Loucy (cell line): ENCODE measurements at regions not wholly inside any gene's neighbourhood (a gene's known extent, or its start where the extent isn't known, plus 50 kb on each side); places are given as distances from the start of the nearest gene placed in this dataset.

Source experiments
- EZH2phosphoT487 ChIP-seq: fragments of 200-600 bp; IDR thresholded peaks from 2 replicates; pipeline ENCODE4 v1.6.1; 2018; ENCODE audit warnings: antibody characterized with exemption, mild to moderate bottlenecking, moderate library complexity, borderline replicate concordance
- TF ChIP-seq, protein P1 (sequence below): fragments of 200-600 bp; sonication (generic); conservative IDR thresholded peaks from 2 replicates; pipeline ENCODE4 v1.5.1; 2014; ENCODE audit warnings: mild to moderate bottlenecking, antibody characterized with exemption, low read length

DNA sequence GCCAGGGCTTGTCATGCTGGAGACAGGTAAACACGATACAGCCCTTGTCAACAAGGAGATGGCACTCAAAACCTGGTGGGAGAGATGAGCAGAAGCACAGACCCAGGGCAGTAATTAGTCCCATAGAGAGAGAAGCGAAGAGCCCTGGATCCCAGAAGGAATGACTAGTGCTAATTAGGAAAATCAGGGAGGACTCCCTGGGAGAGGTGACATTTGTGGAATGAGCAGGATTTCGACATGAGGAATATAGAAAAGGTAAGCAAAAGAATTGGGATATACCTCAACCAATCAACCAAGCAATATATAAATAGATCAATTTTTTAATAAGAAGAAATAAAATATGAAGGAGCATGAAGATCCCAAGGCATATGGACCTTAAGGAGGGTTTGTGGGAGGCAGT is 98.5 kb upstream of the GJB5 start:
- TF ChIP-seq, protein P1, sequence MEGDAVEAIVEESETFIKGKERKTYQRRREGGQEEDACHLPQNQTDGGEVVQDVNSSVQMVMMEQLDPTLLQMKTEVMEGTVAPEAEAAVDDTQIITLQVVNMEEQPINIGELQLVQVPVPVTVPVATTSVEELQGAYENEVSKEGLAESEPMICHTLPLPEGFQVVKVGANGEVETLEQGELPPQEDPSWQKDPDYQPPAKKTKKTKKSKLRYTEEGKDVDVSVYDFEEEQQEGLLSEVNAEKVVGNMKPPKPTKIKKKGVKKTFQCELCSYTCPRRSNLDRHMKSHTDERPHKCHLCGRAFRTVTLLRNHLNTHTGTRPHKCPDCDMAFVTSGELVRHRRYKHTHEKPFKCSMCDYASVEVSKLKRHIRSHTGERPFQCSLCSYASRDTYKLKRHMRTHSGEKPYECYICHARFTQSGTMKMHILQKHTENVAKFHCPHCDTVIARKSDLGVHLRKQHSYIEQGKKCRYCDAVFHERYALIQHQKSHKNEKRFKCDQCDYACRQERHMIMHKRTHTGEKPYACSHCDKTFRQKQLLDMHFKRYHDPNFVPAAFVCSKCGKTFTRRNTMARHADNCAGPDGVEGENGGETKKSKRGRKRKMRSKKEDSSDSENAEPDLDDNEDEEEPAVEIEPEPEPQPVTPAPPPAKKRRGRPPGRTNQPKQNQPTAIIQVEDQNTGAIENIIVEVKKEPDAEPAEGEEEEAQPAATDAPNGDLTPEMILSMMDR = no peak
- TF ChIP-seq EZH2phosphoT487 = no peak
